ENCODE measurements at regions not wholly inside any gene's neighbourhood (a gene's known extent, or its start where the extent isn't known, plus 50 kb on each side); places are given as distances from the start of the nearest gene placed in this dataset.

- Histone ChIP-seq H3K4me1 (no peaks in the 10 kb centered on the region), H3K4me3 (no peak overlapping the region), H3K9me3 (no peaks in the 10 kb centered on the region), H3K27me3 (no peaks in the 10 kb centered on the region), H3K36me3 (no peaks in the 10 kb centered on the region), H3K27ac (no peak overlapping the region)
- intact Hi-C loops (cut with DNase I) = no loop called here
- TF ChIP-seq POLR2AphosphoS5 (IDR thresholded peaks at IDR 0.05; ENCODE audit: insufficient read depth in 1 of 2, low read depth in 1 of 2) = no peak
- TF ChIP-seq CTCF (IDR thresholded peaks at IDR 0.05) = no peak
- no peak for TF ChIP-seq POLR2A (IDR thresholded peaks at IDR 0.05)
- no peak for DNase-seq (ENCODE audit: extremely low spot score in 2 of 2)
Measured at GRCh38 chr3:103006526-103007183, 571.8 kb downstream of the ZPLD1 start.

- Histone ChIP-seq H3K27ac (no peak overlapping the region), H3K9me3 (no peaks in the 10 kb centered on the region), H3K27me3 (no peaks in the 10 kb centered on the region), H3K4me3 (no peak overlapping the region), H3K4me1 (no peaks in the 10 kb centered on the region), H3K36me3 (no peaks in the 10 kb centered on the region)
- no peak for TF ChIP-seq POLR2A (IDR thresholded peaks at IDR 0.05)
- no peak for TF ChIP-seq POLR2AphosphoS5 (IDR thresholded peaks at IDR 0.05; ENCODE audit: insufficient read depth in 1 of 2, low read depth in 1 of 2)
- TF ChIP-seq CTCF (IDR thresholded peaks at IDR 0.05) = no peak
- DNase-seq (ENCODE audit: extremely low spot score in 2 of 2) = no peak
- intact Hi-C loops (cut with DNase I) = no loop called here
Measured at GRCh38 chr3:103009609-103010008, 574.8 kb downstream of the ZPLD1 start.

GRCh38 chr3:103025880-103026279, 591.1 kb downstream of the ZPLD1 start:
- Histone ChIP-seq H3K27me3 (no peaks in the 10 kb centered on the region), H3K4me3 (no peak overlapping the region), H3K4me1 (no peaks in the 10 kb centered on the region), H3K36me3 (no peaks in the 10 kb centered on the region), H3K9me3 (no peaks in the 10 kb centered on the region), H3K27ac (no peak overlapping the region)
- intact Hi-C loops (cut with DNase I) = no loop called here
- DNase-seq (ENCODE audit: extremely low spot score in 2 of 2) = no peak
- TF ChIP-seq POLR2AphosphoS5 (IDR thresholded peaks at IDR 0.05; ENCODE audit: insufficient read depth in 1 of 2, low read depth in 1 of 2) = no peak
- TF ChIP-seq CTCF (IDR thresholded peaks at IDR 0.05) = no peak
- no peak for TF ChIP-seq POLR2A (IDR thresholded peaks at IDR 0.05)

- H3K9me3 ChIP-seq = no peaks in the 10 kb centered on the region
- no peaks in the 10 kb centered on the region for H3K27me3 ChIP-seq
- DNase-seq (ENCODE audit: extremely low spot score in 2 of 2) = no peak
- no peak overlapping the region for H3K27ac ChIP-seq
- no peaks in the 10 kb centered on the region for H3K4me1 ChIP-seq
- TF ChIP-seq POLR2AphosphoS5 (IDR thresholded peaks at IDR 0.05; ENCODE audit: insufficient read depth in 1 of 2, low read depth in 1 of 2) = no peak
- TF ChIP-seq CTCF (IDR thresholded peaks at IDR 0.05) = no peak
- TF ChIP-seq POLR2A (IDR thresholded peaks at IDR 0.05) = no peak
- no peak overlapping the region for H3K4me3 ChIP-seq
- intact Hi-C loops (cut with DNase I) = no loop called here
- H3K36me3 ChIP-seq = no peaks in the 10 kb centered on the region
Measured at GRCh38 chr3:103033841-103034240, 599.0 kb downstream of the ZPLD1 start.

- H3K27me3 ChIP-seq = no peaks in the 10 kb centered on the region
- H3K4me3 ChIP-seq = no peak overlapping the region
- H3K4me1 ChIP-seq = no peaks in the 10 kb centered on the region
- no peaks in the 10 kb centered on the region for H3K9me3 ChIP-seq
- no peak overlapping the region for H3K27ac ChIP-seq
- H3K36me3 ChIP-seq = no peaks in the 10 kb centered on the region
- DNase-seq (ENCODE audit: extremely low spot score in 2 of 2) = no peak
- TF ChIP-seq CTCF (IDR thresholded peaks at IDR 0.05) = no peak
- TF ChIP-seq POLR2AphosphoS5 (IDR thresholded peaks at IDR 0.05; ENCODE audit: insufficient read depth in 1 of 2, low read depth in 1 of 2) = no peak
- no peak for TF ChIP-seq POLR2A (IDR thresholded peaks at IDR 0.05)
- intact Hi-C loops (cut with DNase I) = no loop called here
Measured at GRCh38 chr3:103047640-103048039, 612.8 kb downstream of the ZPLD1 start.
